ENCODE measurements at regions not wholly inside any gene's neighbourhood (a gene's known extent, or its start where the extent isn't known, plus 50 kb on each side); places are given as distances from the start of the nearest gene placed in this dataset.

DNA sequence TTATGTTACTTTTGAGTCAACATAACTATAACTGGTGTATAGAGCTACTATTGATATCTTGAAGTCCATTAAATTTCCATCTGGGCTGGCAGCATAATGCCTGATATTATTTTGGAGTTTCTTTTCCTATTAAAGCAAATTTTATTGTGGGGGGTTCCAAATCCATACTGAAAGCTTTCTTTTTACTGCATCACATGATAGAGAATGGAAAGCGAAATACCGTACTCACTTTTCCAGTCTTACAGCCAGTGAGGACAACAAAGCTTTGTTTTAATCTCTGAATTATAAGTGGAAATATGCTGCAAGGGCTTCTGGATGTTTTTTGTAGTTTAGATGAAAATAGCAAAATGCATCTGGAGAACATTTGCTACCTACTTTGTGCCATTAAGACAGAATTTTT lies 477.5 kb upstream of the SEMA3D start:
- TF ChIP-seq, protein P1, sequence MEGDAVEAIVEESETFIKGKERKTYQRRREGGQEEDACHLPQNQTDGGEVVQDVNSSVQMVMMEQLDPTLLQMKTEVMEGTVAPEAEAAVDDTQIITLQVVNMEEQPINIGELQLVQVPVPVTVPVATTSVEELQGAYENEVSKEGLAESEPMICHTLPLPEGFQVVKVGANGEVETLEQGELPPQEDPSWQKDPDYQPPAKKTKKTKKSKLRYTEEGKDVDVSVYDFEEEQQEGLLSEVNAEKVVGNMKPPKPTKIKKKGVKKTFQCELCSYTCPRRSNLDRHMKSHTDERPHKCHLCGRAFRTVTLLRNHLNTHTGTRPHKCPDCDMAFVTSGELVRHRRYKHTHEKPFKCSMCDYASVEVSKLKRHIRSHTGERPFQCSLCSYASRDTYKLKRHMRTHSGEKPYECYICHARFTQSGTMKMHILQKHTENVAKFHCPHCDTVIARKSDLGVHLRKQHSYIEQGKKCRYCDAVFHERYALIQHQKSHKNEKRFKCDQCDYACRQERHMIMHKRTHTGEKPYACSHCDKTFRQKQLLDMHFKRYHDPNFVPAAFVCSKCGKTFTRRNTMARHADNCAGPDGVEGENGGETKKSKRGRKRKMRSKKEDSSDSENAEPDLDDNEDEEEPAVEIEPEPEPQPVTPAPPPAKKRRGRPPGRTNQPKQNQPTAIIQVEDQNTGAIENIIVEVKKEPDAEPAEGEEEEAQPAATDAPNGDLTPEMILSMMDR (IDR thresholded peaks at IDR 0.05), result no peak
- no peak for DNase-seq
- Mint-ChIP-seq H3K4me1 (ENCODE audit: low read depth) (no peaks in the 10 kb centered on the region), H3K27ac (no peak overlapping the region), H3K4me3 (no peak overlapping the region), H3K36me3 (ENCODE audit: low read depth) (no peaks in the 10 kb centered on the region), H3K27me3 (ENCODE audit: insufficient read depth) (no peaks in the 10 kb centered on the region; the same call in 1 of the 2 replicates), H3K9me3 (no peaks in the 10 kb centered on the region; the same call in 1 of the 2 replicates)

DNA sequence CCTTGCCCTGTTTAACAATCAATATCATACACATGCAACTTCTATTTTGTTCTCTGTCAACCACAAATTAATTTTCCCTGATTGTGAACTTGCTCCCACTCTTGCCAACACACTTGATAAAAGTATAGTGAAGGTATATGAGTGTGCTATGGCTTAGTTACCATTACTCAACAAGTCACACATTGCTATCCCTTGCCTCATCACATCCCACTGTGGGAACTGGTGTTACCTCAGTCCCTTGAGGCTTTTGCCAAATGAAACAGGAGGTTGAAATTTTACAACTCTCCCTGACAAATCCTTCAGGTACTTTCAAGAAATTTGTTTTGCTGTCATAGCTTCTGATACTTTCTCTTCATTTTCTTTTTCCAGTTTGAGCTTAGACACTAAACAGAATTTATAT lies 472.5 kb upstream of the SEMA3D start:
- Mint-ChIP-seq H3K36me3 (ENCODE audit: low read depth) (no peaks in the 10 kb centered on the region), H3K4me1 (ENCODE audit: low read depth) (no peaks in the 10 kb centered on the region), H3K9me3 (no peaks in the 10 kb centered on the region), H3K4me3 (no peak overlapping the region), H3K27ac (no peak overlapping the region), H3K27me3 (ENCODE audit: insufficient read depth) (no peaks in the 10 kb centered on the region; the same call in 1 of the 2 replicates)
- no peak for DNase-seq
- TF ChIP-seq, protein P1 (IDR thresholded peaks at IDR 0.05), result no peak

DNA sequence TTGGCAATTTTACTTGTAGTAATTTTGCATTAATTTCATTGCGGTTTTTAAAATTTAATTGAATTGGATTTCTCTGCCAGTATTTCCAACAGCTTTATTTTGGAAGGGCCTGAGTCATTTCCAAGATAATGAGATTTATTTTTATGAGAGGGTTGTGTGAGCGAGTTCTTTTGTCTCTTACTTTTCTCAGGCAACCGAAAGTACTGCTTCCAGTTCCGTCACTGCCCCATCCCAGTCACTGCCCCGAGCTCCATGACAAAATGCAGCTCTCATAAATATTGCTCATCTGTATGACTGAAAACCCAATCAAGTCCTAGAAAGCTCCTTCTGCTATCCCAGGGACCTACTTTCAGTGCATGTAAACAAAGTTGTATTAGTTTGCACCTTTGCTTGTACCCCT lies 468.4 kb upstream of the SEMA3D start:
- TF ChIP-seq, protein P1 (IDR thresholded peaks at IDR 0.05), result no peak
- no peak overlapping the region for H3K4me3 Mint-ChIP-seq
- H3K9me3 Mint-ChIP-seq, result no peaks in the 10 kb centered on the region
- no peak overlapping the region for H3K27ac Mint-ChIP-seq
- no peak for DNase-seq
- H3K36me3 Mint-ChIP-seq (ENCODE audit: low read depth), result no peaks in the 10 kb centered on the region
- no peaks in the 10 kb centered on the region for H3K4me1 Mint-ChIP-seq (ENCODE audit: low read depth)
- H3K27me3 Mint-ChIP-seq (ENCODE audit: insufficient read depth), result peaks cover 2% of the 10 kb centered on the region

DNA sequence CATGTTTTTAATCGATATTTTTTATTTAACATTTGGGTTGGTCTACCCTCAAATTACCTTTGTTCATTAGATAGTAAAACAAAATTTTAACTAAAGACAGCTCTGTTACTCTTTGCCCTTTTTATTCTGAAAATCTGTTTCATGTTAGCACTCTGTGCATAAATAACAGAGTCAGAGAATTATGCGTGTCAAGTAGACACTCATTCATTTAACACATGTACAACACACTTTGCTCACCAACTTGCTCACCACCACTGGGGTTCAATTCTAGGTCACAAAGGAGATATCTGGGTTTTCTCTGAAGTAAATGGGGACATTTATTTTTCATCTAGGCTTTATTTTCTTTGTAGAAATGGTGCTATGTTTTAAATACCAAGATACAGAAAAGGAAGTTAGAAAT lies 457.4 kb upstream of the SEMA3D start:
- Mint-ChIP-seq H3K9me3 (no peaks in the 10 kb centered on the region; the same call in 1 of the 2 replicates), H3K4me1 (ENCODE audit: low read depth) (no peaks in the 10 kb centered on the region), H3K27ac (no peak overlapping the region), H3K4me3 (no peak overlapping the region), H3K36me3 (ENCODE audit: low read depth) (no peaks in the 10 kb centered on the region), H3K27me3 (ENCODE audit: insufficient read depth) (peaks cover 3% of the 10 kb centered on the region)
- DNase-seq, result no peak
- TF ChIP-seq, protein P1 (IDR thresholded peaks at IDR 0.05), result no peak

DNA sequence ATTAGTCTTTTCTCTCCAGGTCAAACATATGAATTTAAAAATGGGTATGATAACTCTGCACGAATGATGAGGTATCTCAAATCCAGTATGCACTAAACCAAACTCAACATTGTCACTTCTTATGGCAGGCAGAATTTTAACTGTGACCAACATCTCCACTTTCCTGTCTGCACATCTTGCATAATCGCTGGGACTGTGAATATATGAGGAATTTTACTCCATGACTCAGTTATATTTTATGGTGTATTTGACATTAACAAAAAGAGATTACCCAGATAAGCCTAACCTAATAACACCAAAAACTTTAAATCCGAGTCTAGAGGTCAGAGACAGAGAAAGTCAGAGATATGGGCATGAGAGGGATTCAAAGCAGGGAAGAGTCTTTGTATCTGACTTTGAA lies 454.5 kb upstream of the SEMA3D start:
- TF ChIP-seq, protein P1 (IDR thresholded peaks at IDR 0.05), result no peak
- Mint-ChIP-seq H3K9me3 (no peaks in the 10 kb centered on the region), H3K27ac (no peak overlapping the region), H3K4me1 (ENCODE audit: low read depth) (no peaks in the 10 kb centered on the region), H3K36me3 (ENCODE audit: low read depth) (no peaks in the 10 kb centered on the region), H3K27me3 (ENCODE audit: insufficient read depth) (peaks cover 3% of the 10 kb centered on the region), H3K4me3 (no peak overlapping the region)
- DNase-seq, result peak; percentile 2

DNA sequence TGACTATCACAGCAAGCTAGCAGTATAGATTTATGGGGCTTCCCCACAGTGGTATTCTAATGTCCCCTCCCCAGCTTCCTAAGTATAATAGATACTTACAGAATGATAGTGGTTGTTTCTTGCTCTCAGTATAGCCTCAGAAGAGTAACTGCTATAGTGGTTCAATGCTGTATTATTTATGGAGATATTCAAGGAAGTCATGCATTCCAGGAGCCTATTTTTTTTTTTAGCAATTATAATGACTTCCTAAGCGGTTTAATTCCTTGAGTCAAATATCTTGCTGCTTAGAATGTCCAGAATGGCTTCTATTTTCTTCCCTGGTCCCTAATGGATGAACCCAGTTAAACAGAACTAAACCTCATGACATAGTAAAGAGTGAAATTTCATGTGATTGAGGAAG lies 451.5 kb upstream of the SEMA3D start:
- TF ChIP-seq, protein P1 (IDR thresholded peaks at IDR 0.05), result no peak
- Mint-ChIP-seq H3K36me3 (ENCODE audit: low read depth) (no peaks in the 10 kb centered on the region), H3K9me3 (no peaks in the 10 kb centered on the region), H3K27ac (no peak overlapping the region), H3K27me3 (ENCODE audit: insufficient read depth) (no peaks in the 10 kb centered on the region; the same call in 1 of the 2 replicates), H3K4me1 (ENCODE audit: low read depth) (no peaks in the 10 kb centered on the region), H3K4me3 (no peak overlapping the region)
- no peak for DNase-seq
